Stimulated activated CD8-positive, alpha-beta memory T cell treated with anti-CD3 and anti-CD28 coated beads, Interleukin-2, amount 100 ng/mL, for 48 hours (primary cell): ENCODE measurements at regions not wholly inside any gene's neighbourhood (a gene's known extent, or its start where the extent isn't known, plus 50 kb on each side); places are given as distances from the start of the nearest gene placed in this dataset.

Experiments
- DNase-seq, 2 donors: peaks; one replicate each; pipeline ENCODE4 v3.0.0-alpha.2; 2020; ENCODE audit warnings: low read depth in 2 of 2

GRCh38 chr10:44851413-44851812 lies 59.7 kb upstream of the TMEM72 start:
- no peak for DNase-seq

- no peak for DNase-seq
These were observed 59.3 kb upstream of the TMEM72 start for GRCh38 chr10:44851881-44852280.

GRCh38 chr10:44853148-44853734 lies 57.9 kb upstream of the TMEM72 start:
- DNase-seq, result no peak

GRCh38 chr10:44853796-44854195 lies 57.3 kb upstream of the TMEM72 start:
- no peak for DNase-seq

- DNase-seq, result no peak
These were observed 56.3 kb upstream of the TMEM72 start for GRCh38 chr10:44854693-44855350.

GRCh38 chr10:44856696-44857095 lies 54.4 kb upstream of the TMEM72 start:
- DNase-seq, result no peak

GRCh38 chr10:44857363-44858016 lies 53.6 kb upstream of the TMEM72 start:
- DNase-seq, result peak; percentile 35 to 40

- DNase-seq, result no peak
These were observed 53.1 kb upstream of the TMEM72 start for GRCh38 chr10:44858017-44858371.

- DNase-seq, result no peak
These were observed 52.1 kb upstream of the TMEM72 start for GRCh38 chr10:44858988-44859387.

GRCh38 chr10:44859546-44860285 lies 51.4 kb upstream of the TMEM72 start:
- no peak for DNase-seq

- DNase-seq, result no peak
These were observed 50.1 kb upstream of the TMEM72 start for GRCh38 chr10:44860811-44861736.
